GM12892 (cell line): ENCODE measurements at regions not wholly inside any gene's neighbourhood (a gene's known extent, or its start where the extent isn't known, plus 50 kb on each side); places are given as distances from the start of the nearest gene placed in this dataset.

Source experiments
- POLR2A ChIP-seq: IDR thresholded peaks from 2 replicates; pipeline ENCODE4 v1.6.1; 2011; ENCODE audit warnings: low read depth, low read length, control low read depth
- POLR2AphosphoS5 ChIP-seq: IDR thresholded peaks from 2 replicates; pipeline ENCODE4 v1.6.1; 2011; ENCODE audit warnings: low read depth, low read length, control low read depth

GRCh38 chr1:73105755-73106154, 823.4 kb upstream of the NEGR1 start:
- TF ChIP-seq POLR2AphosphoS5 (no peak), POLR2A (no peak)
